HuH-7.5 (cell line): ENCODE measurements at regions not wholly inside any gene's neighbourhood (a gene's known extent, or its start where the extent isn't known, plus 50 kb on each side); places are given as distances from the start of the nearest gene placed in this dataset.
"Not testable (repeated sequence)": the region's sequence is repeated elsewhere in the genome, so short reads cannot be mapped to it uniquely, and the experiment has no call there.

Source experiments
- DNase-seq: peaks from one replicate; pipeline ENCODE4 v3.0.0; 2011; ENCODE audit warnings: low spot score

- DNase-seq = no peak
Observed at GRCh38 chr5:172548981-172549687, 91.9 kb upstream of the NEURL1B start.

- no peak for DNase-seq
Observed at GRCh38 chr5:172548311-172548731, 92.7 kb upstream of the NEURL1B start.

DNA sequence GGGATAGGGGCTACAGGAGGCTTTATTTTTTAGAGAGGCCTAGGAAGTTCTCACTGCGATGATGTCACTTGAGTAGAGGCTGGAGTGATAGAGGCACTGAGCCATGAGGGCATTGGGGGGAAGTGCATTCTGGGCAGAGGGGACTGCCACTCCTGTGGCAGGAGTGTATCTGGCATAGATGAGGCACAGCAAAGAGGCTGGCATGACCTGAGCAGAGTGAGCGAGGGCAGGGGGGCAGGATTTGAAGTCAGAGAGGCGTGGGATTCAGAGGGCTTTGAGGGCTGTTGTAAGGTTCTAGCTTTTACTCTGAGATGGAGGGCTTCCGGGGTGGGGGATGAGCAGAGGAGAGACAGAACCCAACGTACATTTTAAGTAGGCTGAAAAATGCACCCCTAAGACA, 91.9 kb upstream of the SH3PXD2B start:
- DNase-seq = no peak

DNA sequence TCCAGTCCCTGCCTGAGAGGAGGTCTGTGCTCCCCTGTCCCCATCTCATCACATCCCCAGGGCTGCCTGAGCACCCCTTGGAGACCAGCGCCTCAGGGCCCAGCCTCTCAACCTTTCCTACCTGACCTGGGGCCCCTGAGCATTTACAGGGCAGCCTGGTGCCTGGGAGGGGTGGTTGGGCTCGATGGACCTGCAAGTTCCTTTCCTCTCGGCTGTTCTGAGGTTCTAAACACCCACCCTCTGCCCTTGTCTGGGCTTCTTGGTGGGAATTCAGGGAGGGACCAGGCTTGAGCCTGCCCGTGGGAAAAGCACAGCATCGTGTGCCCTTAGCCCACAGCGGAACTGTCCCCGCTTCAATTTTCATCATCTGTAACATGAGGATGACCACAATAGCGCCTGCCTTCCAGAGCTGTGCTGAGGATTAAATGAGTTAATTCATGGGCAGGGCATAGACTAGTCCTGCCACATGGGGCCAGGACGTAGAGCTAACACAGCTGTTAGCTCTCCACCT, 91.0 kb upstream of the SH3PXD2B start:
- DNase-seq = no peak

DNA sequence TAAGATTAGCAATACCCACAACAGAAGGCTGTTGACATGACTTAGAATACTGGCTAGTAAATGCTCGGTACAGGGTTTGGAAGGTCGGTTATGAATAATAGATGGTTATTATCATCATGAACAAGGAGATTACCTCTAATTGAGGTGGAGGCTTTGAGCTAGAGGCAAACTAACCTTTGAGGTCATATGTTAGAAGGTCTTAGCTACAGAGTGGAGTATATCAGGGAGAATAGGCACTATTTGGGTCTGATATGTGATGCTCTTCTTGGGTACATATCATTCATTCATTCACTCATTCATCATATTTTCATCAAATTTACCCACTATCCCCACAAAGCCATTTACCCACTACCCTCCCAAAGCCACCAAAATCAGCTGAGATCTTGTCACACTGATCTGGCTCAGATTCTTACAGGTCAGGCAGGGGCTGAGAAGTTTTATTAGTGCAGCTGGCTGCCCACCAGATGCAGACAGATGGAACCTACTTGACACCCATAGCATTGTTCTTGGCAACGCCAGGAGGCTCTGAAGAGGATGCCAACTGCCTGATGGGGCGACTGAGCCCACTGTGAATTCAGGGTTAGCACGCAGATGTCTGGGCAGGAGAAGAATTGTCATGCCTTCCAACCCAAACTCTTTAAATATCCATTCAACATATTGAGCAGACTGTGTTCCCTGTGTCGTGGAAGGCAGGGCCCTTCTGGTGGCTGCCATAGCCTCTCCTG, 90.2 kb upstream of the SH3PXD2B start:
- no peak for DNase-seq

DNA sequence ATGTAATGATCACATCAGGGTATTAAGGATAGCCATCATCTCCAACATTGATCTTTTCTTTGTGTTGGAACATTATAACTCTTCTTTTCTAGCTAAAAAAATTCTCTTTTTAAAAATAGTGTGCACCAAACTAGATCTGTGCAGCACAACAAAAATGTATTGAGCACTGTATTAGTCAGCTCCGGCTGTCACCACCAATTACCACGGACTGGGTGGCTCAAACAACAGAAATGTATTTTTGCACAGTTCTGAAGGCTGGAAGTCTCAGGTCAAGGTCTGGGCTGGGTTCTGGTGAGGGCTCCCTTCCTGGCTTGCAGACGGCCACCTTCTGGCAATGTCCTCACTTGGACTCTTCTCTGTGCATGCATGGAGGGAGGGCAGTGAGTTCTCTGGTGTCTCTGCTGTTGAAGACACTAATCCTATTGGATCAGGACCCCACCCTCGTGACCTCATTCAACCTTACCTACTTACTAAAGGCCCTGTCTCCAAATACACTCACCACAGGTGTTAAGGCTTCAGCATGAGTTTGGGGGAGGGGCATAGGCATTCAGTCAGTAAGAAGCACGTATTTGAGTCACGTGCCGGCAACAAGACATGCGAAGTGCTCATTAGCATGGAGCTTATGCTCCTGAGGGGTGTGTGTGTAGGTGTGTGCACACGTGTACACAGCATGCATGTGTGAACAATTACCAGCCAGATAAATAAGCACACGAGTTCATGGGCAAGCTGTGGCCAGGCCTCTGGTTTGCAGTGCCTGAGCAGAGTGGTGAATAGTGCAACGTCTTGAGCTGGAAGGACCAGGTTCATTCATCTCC, 89.4 kb upstream of the SH3PXD2B start:
- no peak for DNase-seq

DNA sequence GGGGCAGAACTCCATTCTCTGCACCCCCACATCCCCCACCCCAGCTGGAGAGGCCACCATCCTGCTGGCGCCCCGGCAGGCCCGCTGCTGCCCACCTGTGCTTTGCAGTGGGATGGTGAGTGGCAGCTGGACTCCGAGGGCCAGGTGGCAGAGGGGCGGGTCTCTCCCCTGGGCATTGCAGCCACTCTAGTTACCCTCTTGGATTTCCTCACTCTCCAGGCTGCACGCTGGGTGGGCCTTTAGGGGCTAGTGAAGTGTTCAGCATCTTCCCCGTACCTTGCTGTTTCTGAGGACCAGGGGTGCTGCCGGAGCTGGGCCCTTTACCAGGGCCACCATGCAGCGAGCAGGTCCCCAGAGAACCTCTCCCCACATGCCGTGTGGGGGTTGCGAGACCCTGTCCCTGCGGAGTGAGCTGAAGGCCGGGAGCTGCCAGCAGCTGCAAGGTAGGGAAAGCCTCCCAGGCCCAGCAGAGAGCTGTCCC, 88.4 kb upstream of the SH3PXD2B start:
- DNase-seq = no peak

DNA sequence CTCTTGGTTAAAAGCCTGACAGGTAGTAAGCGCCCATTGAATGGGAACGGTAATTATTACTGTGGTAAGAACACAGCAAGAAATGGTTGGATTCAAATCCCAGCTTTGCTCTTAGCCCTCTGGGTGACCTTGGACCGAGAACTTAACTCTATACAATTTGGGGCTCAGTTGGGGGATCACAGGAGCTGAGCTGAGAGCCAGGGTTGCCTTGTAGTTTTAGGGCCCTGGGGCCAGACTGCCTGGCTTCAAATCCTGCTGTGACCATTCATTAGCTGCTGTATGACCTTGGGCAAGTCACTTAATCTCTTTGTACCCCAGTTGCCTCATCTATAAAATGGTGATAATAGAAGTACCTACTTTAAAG, 87.4 kb upstream of the SH3PXD2B start:
- no peak for DNase-seq

- DNase-seq = no peak
Observed at GRCh38 chr5:172541099-172541772, 86.9 kb upstream of the SH3PXD2B start.

DNA sequence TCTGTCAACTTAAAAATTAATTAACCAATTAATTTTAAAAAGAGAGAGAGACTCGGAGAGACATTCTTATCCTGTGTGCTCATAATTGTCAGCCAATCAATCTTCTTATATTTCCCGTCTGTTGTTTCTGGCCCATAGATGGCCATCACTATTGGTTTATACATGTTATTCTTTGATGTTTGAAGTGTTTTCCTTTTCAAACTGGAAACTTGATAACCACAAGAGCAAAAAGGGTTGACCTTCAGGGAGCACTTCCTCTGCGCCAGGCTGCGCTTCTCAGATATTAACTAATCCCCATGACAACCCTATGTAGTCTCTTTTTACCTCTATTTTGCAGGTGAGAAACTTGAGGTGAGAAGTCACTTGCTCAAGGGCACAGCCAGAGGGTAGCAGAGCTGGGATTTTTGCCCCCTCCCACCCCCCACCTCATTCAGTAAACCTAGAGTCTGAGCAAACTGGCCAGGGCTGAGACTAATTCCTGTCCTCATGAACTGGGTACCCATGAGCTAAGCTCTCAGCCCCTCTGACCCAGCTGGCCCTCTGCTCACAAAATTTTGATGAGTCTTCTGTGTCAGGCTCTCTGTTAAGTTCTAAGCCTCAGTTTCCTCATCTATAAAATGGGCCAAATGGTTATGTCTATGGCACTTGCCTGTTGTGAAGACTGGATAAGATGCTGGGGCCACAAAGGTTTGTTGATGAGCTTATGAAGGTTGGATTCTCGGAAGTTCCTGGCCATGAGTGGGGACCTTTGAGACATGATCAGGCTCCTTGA, 86.0 kb upstream of the SH3PXD2B start:
- no peak for DNase-seq

GRCh38 chr5:172535108-172535445, 80.8 kb upstream of the SH3PXD2B start:
- DNase-seq = no peak

- DNase-seq = no peak
Observed at GRCh38 chr5:172534229-172535107, 80.1 kb upstream of the SH3PXD2B start.

GRCh38 chr5:172533399-172534228, 79.3 kb upstream of the SH3PXD2B start:
- DNase-seq = no peak

GRCh38 chr5:172533058-172533398, 78.7 kb upstream of the SH3PXD2B start:
- no peak for DNase-seq

DNA sequence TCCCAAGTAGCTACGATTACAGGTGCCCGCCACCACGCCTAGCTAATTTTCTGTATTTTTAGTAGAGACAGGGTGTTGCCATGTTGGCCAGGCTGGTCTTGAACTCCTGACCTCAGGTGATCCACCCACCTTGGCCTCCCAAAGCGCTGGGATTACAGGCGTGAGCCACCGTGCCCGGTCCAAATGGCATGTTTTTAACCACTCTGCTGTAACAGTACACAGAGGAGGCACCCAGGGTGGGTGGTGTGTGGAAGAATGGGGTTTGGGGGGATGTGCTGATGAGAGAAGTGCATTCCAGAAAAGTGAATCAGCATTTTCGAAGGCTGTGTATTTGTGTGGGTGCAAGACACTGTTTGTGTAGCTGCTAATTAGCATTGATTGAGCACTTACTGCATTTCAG, 78.1 kb upstream of the SH3PXD2B start:
- DNase-seq = not testable (repeated sequence)

GRCh38 chr5:172531704-172532026, 77.3 kb upstream of the SH3PXD2B start:
- no peak for DNase-seq

GRCh38 chr5:172530878-172531703, 76.8 kb upstream of the SH3PXD2B start:
- no peak for DNase-seq

- DNase-seq = no peak
Observed at GRCh38 chr5:172530406-172530805, 76.1 kb upstream of the SH3PXD2B start.

DNA sequence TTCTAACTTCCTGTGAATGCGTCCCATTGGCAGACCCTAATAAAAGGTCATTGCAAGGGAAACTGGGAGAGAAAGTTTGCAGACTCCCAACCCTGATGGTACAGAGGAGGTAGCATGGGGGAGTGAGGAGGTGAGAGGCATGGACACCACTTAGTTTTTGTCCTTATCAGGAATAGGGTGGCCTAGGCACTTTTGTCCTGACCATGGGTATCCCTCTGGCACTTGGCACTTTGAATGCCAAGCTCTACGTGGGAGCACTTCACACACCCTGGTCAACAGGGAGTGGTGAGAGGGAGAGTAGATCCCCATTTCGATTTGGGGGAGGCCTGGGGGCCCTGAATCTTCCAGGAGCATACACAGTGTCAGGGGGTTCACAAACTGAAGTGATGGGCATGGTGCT, 75.6 kb upstream of the SH3PXD2B start:
- no peak for DNase-seq
